ENCODE measurements at regions not wholly inside any gene's neighbourhood (a gene's known extent, or its start where the extent isn't known, plus 50 kb on each side); places are given as distances from the start of the nearest gene placed in this dataset.

DNA sequence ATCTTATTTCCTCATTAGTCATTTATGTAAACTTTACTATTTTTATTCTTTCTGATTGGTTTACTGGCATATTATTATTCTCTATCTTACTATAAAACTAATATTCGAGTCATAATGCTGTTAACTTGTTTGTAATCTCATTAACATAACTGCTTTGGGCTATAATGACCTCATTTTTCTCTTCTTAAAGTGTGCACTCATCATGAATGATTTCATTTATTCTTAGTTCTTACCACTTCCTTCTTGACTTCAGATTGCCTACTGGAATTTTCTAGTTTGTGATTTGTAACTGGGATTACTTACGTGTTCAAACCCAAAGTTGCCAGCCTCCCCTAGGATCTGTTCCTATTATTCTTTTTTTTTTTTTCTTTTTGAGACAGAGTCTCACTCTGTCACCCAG is 91.8 kb upstream of the TNFAIP3 start:
- TF ChIP-seq NFIC (IDR thresholded peaks at IDR 0.05) (no peak), USF1 (IDR thresholded peaks at IDR 0.05) (no peak), YY1 (IDR thresholded peaks at IDR 0.05; ENCODE audit: low read depth) (no peak), CREB1 (IDR thresholded peaks at IDR 0.05; ENCODE audit: low read depth) (no peak), CEBPB (IDR thresholded peaks at IDR 0.05) (no peak), REST (IDR thresholded peaks at IDR 0.05; ENCODE audit: low read depth) (no peak), EP300 (IDR thresholded peaks at IDR 0.05; ENCODE audit: borderline replicate concordance) (no peak), TEAD4 (IDR thresholded peaks at IDR 0.05) (no peak), TAF1 (IDR thresholded peaks at IDR 0.05; ENCODE audit: low read depth) (no peak), ZBTB7A (IDR thresholded peaks at IDR 0.05; ENCODE audit: low read depth) (no peak)
- TF ChIP-seq, protein P1, sequence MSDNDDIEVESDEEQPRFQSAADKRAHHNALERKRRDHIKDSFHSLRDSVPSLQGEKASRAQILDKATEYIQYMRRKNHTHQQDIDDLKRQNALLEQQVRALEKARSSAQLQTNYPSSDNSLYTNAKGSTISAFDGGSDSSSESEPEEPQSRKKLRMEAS (IDR thresholded peaks at IDR 0.05): no peak
